ENCODE measurements at regions not wholly inside any gene's neighbourhood (a gene's known extent, or its start where the extent isn't known, plus 50 kb on each side); places are given as distances from the start of the nearest gene placed in this dataset.

GRCh38 chr9:24932785-24933184, 387.1 kb upstream of the IZUMO3 start:
- TF ChIP-seq TMF1 (CRISPR knock-in tag; IDR thresholded peaks at IDR 0.05; ENCODE audit: low read depth) = no peak
- TF ChIP-seq ZNF558 (CRISPR knock-in tag; IDR thresholded peaks at IDR 0.05; ENCODE audit: borderline replicate concordance) = no peak
- TF ChIP-seq, protein P1, sequence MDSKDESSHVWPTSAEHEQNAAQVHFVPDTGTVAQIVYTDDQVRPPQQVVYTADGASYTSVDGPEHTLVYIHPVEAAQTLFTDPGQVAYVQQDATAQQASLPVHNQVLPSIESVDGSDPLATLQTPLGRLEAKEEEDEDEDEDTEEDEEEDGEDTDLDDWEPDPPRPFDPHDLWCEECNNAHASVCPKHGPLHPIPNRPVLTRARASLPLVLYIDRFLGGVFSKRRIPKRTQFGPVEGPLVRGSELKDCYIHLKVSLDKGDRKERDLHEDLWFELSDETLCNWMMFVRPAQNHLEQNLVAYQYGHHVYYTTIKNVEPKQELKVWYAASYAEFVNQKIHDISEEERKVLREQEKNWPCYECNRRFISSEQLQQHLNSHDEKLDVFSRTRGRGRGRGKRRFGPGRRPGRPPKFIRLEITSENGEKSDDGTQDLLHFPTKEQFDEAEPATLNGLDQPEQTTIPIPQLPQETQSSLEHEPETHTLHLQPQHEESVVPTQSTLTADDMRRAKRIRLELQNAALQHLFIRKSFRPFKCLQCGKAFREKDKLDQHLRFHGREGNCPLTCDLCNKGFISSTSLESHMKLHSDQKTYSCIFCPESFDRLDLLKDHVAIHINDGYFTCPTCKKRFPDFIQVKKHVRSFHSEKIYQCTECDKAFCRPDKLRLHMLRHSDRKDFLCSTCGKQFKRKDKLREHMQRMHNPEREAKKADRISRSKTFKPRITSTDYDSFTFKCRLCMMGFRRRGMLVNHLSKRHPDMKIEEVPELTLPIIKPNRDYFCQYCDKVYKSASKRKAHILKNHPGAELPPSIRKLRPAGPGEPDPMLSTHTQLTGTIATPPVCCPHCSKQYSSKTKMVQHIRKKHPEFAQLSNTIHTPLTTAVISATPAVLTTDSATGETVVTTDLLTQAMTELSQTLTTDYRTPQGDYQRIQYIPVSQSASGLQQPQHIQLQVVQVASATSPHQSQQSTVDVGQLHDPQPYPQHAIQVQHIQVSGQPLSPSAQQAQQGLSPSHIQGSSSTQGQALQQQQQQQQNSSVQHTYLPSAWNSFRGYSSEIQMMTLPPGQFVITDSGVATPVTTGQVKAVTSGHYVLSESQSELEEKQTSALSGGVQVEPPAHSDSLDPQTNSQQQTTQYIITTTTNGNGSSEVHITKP (CRISPR knock-in tag; IDR thresholded peaks at IDR 0.05; ENCODE audit: low read depth) = no peak
- TF ChIP-seq, protein P2, sequence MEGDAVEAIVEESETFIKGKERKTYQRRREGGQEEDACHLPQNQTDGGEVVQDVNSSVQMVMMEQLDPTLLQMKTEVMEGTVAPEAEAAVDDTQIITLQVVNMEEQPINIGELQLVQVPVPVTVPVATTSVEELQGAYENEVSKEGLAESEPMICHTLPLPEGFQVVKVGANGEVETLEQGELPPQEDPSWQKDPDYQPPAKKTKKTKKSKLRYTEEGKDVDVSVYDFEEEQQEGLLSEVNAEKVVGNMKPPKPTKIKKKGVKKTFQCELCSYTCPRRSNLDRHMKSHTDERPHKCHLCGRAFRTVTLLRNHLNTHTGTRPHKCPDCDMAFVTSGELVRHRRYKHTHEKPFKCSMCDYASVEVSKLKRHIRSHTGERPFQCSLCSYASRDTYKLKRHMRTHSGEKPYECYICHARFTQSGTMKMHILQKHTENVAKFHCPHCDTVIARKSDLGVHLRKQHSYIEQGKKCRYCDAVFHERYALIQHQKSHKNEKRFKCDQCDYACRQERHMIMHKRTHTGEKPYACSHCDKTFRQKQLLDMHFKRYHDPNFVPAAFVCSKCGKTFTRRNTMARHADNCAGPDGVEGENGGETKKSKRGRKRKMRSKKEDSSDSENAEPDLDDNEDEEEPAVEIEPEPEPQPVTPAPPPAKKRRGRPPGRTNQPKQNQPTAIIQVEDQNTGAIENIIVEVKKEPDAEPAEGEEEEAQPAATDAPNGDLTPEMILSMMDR (CRISPR knock-in tag; IDR thresholded peaks at IDR 0.05) = no peak
- TF ChIP-seq CHD2 (IDR thresholded peaks at IDR 0.05; ENCODE audit: low read depth, low read length) = no peak
- no peak for TF ChIP-seq RBM39 (IDR thresholded peaks at IDR 0.05; ENCODE audit: low read depth, low read length, poor library complexity, severe bottlenecking)
- no peak for TF ChIP-seq TAF1 (CRISPR knock-in tag; IDR thresholded peaks at IDR 0.05)
- TF ChIP-seq ZNF792 (CRISPR knock-in tag; IDR thresholded peaks at IDR 0.05) = no peak
- TF ChIP-seq ISX (CRISPR knock-in tag; conservative IDR thresholded peaks at IDR 0.05) = no peak
- TF ChIP-seq JARID2 (CRISPR knock-in tag; IDR thresholded peaks at IDR 0.05; ENCODE audit: insufficient replicate concordance) = no peak
- TF ChIP-seq ZNF614 (CRISPR knock-in tag; IDR thresholded peaks at IDR 0.05; ENCODE audit: borderline replicate concordance) = no peak
- TF ChIP-seq, protein P3, sequence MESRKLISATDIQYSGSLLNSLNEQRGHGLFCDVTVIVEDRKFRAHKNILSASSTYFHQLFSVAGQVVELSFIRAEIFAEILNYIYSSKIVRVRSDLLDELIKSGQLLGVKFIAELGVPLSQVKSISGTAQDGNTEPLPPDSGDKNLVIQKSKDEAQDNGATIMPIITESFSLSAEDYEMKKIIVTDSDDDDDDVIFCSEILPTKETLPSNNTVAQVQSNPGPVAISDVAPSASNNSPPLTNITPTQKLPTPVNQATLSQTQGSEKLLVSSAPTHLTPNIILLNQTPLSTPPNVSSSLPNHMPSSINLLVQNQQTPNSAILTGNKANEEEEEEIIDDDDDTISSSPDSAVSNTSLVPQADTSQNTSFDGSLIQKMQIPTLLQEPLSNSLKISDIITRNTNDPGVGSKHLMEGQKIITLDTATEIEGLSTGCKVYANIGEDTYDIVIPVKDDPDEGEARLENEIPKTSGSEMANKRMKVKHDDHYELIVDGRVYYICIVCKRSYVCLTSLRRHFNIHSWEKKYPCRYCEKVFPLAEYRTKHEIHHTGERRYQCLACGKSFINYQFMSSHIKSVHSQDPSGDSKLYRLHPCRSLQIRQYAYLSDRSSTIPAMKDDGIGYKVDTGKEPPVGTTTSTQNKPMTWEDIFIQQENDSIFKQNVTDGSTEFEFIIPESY (CRISPR knock-in tag; IDR thresholded peaks at IDR 0.05) = no peak
- TF ChIP-seq ZNF780A (CRISPR knock-in tag; IDR thresholded peaks at IDR 0.05) = no peak

Measured in HepG2 (cell line).